SK-N-MC (cell line): ENCODE measurements at regions not wholly inside any gene's neighbourhood (a gene's known extent, or its start where the extent isn't known, plus 50 kb on each side); places are given as distances from the start of the nearest gene placed in this dataset.

Experiments used
- EZH2 ChIP-seq: fragments of 200-600 bp; sonication (generic); IDR thresholded peaks from one replicate; pipeline ENCODE4 v1.6.1; 2017; ENCODE audit warnings: antibody characterized with exemption
- FOXP2 ChIP-seq: optimal IDR thresholded peaks from 2 replicates; pipeline ENCODE3; 2011; ENCODE audit warnings: mild to moderate bottlenecking, moderate library complexity; ENCODE audit not compliant: insufficient read depth; ENCODE audit errors: extremely low read length, control extremely low read depth
- POLR2AphosphoS5 ChIP-seq: IDR thresholded peaks from 2 replicates; pipeline ENCODE4 v1.6.1; 2012; ENCODE audit warnings: mild to moderate bottlenecking, low read depth, low read length, borderline replicate concordance

- TF ChIP-seq POLR2AphosphoS5 = no peak
- no peak for TF ChIP-seq EZH2
- no peak for TF ChIP-seq FOXP2
Observed at GRCh38 chr21:28496517-28496916, 496.2 kb downstream of the LTN1 start.
